NCI-H1436 treated with DMSO at 0.1 percent for 48 hours (cell line): ENCODE measurements at regions not wholly inside any gene's neighbourhood (a gene's known extent, or its start where the extent isn't known, plus 50 kb on each side); places are given as distances from the start of the nearest gene placed in this dataset.
"Not testable (repeated sequence)": the region's sequence is repeated elsewhere in the genome, so short reads cannot be mapped to it uniquely, and the experiment has no call there.

Experiments
- DNase-seq: peaks from one replicate; lab custom pipeline; 2025; lab: John Stamatoyannopoulos, UW

GRCh38 chr10:35784751-35785150 lies 142.7 kb upstream of the FZD8 start:
- DNase-seq = no peak

- no peak for DNase-seq
Measured at GRCh38 chr10:35783305-35783838, 141.3 kb upstream of the FZD8 start.

GRCh38 chr10:35781643-35782035 lies 139.5 kb upstream of the FZD8 start:
- no peak for DNase-seq

GRCh38 chr10:35780970-35781642 lies 139.0 kb upstream of the FZD8 start:
- no peak for DNase-seq

GRCh38 chr10:35778306-35778705 lies 136.2 kb upstream of the FZD8 start:
- no peak for DNase-seq

- DNase-seq = not testable (repeated sequence)
Measured at GRCh38 chr10:35776557-35776956, 134.5 kb upstream of the FZD8 start.

GRCh38 chr10:35774109-35774508 lies 132.0 kb upstream of the FZD8 start:
- DNase-seq = no peak

- DNase-seq = no peak
Measured at GRCh38 chr10:35770817-35771355, 128.8 kb upstream of the FZD8 start.

GRCh38 chr10:35769795-35770194 lies 127.7 kb upstream of the FZD8 start:
- DNase-seq = no peak

GRCh38 chr10:35768731-35769130 lies 126.6 kb upstream of the FZD8 start:
- no peak for DNase-seq

- DNase-seq = no peak
Measured at GRCh38 chr10:35768011-35768410, 125.9 kb upstream of the FZD8 start.

GRCh38 chr10:35765996-35766395 lies 123.9 kb upstream of the FZD8 start:
- no peak for DNase-seq

GRCh38 chr10:35765066-35765527 lies 123.0 kb upstream of the FZD8 start:
- no peak for DNase-seq

GRCh38 chr10:35762311-35763030 lies 120.4 kb upstream of the FZD8 start:
- no peak for DNase-seq

GRCh38 chr10:35758076-35758475 lies 116.0 kb upstream of the FZD8 start:
- DNase-seq = no peak

GRCh38 chr10:35754519-35754918 lies 112.4 kb upstream of the FZD8 start:
- no peak for DNase-seq

GRCh38 chr10:35752469-35753461 lies 110.7 kb upstream of the FZD8 start:
- DNase-seq = peak; percentile 62

- no peak for DNase-seq
Measured at GRCh38 chr10:35751347-35751746, 109.3 kb upstream of the FZD8 start.

- no peak for DNase-seq
Measured at GRCh38 chr10:35749230-35749629, 107.1 kb upstream of the FZD8 start.

- DNase-seq = no peak
Measured at GRCh38 chr10:35745617-35746403, 103.7 kb upstream of the FZD8 start.

GRCh38 chr10:35743851-35744250 lies 101.8 kb upstream of the FZD8 start:
- no peak for DNase-seq
